ENCODE measurements at regions not wholly inside any gene's neighbourhood (a gene's known extent, or its start where the extent isn't known, plus 50 kb on each side); places are given as distances from the start of the nearest gene placed in this dataset.
"Not testable (repeated sequence)": the region's sequence is repeated elsewhere in the genome, so short reads cannot be mapped to it uniquely, and the experiment has no call there.

GRCh38 chr2:142796588-142796987 is 80.9 kb upstream of the KYNU start:
- Mint-ChIP-seq H3K36me3 (ENCODE audit: low read depth, unreplicated experiment) (no peaks in the 10 kb centered on the region), H3K4me3 (ENCODE audit: unreplicated experiment) (no peak overlapping the region), H3K27me3 (ENCODE audit: unreplicated experiment) (no peaks in the 10 kb centered on the region), H3K4me1 (ENCODE audit: unreplicated experiment) (peaks cover 3% of the 10 kb centered on the region), H3K9me3 (ENCODE audit: unreplicated experiment) (no peaks in the 10 kb centered on the region), H3K27ac (ENCODE audit: unreplicated experiment) (no peak overlapping the region)
- DNase-seq (ENCODE audit: low spot score) = no peak
- TF ChIP-seq CTCF (IDR thresholded peaks at IDR 0.05; ENCODE audit: unreplicated experiment) = no peak

GRCh38 chr2:142796161-142796560 is 81.3 kb upstream of the KYNU start:
- H3K27ac Mint-ChIP-seq (ENCODE audit: unreplicated experiment) = no peak overlapping the region
- no peaks in the 10 kb centered on the region for H3K9me3 Mint-ChIP-seq (ENCODE audit: unreplicated experiment)
- no peak overlapping the region for H3K4me3 Mint-ChIP-seq (ENCODE audit: unreplicated experiment)
- no peaks in the 10 kb centered on the region for H3K36me3 Mint-ChIP-seq (ENCODE audit: low read depth, unreplicated experiment)
- no peak for DNase-seq (ENCODE audit: low spot score)
- H3K4me1 Mint-ChIP-seq (ENCODE audit: unreplicated experiment) = peaks cover 3% of the 10 kb centered on the region
- H3K27me3 Mint-ChIP-seq (ENCODE audit: unreplicated experiment) = no peaks in the 10 kb centered on the region
- no peak for TF ChIP-seq CTCF (IDR thresholded peaks at IDR 0.05; ENCODE audit: unreplicated experiment)

- Mint-ChIP-seq H3K4me3 (ENCODE audit: unreplicated experiment) (no peak overlapping the region), H3K9me3 (ENCODE audit: unreplicated experiment) (no peaks in the 10 kb centered on the region), H3K4me1 (ENCODE audit: unreplicated experiment) (peaks cover 6% of the 10 kb centered on the region), H3K27me3 (ENCODE audit: unreplicated experiment) (no peaks in the 10 kb centered on the region), H3K27ac (ENCODE audit: unreplicated experiment) (no peak overlapping the region), H3K36me3 (ENCODE audit: low read depth, unreplicated experiment) (no peaks in the 10 kb centered on the region)
- no peak for DNase-seq (ENCODE audit: low spot score)
- TF ChIP-seq CTCF (IDR thresholded peaks at IDR 0.05; ENCODE audit: unreplicated experiment) = no peak
These were observed 82.6 kb upstream of the KYNU start for GRCh38 chr2:142794850-142795249.

GRCh38 chr2:142792328-142792727 is 85.1 kb upstream of the KYNU start:
- H3K4me1 Mint-ChIP-seq (ENCODE audit: unreplicated experiment); H3K27ac Mint-ChIP-seq (ENCODE audit: unreplicated experiment); H3K9me3 Mint-ChIP-seq (ENCODE audit: unreplicated experiment); H3K36me3 Mint-ChIP-seq (ENCODE audit: low read depth, unreplicated experiment); DNase-seq (ENCODE audit: low spot score); H3K27me3 Mint-ChIP-seq (ENCODE audit: unreplicated experiment); H3K4me3 Mint-ChIP-seq (ENCODE audit: unreplicated experiment): not testable (repeated sequence)

- H3K27ac Mint-ChIP-seq (ENCODE audit: unreplicated experiment) = no peak overlapping the region
- H3K4me1 Mint-ChIP-seq (ENCODE audit: unreplicated experiment) = peaks cover 3% of the 10 kb centered on the region
- H3K27me3 Mint-ChIP-seq (ENCODE audit: unreplicated experiment) = no peaks in the 10 kb centered on the region
- no peaks in the 10 kb centered on the region for H3K9me3 Mint-ChIP-seq (ENCODE audit: unreplicated experiment)
- H3K36me3 Mint-ChIP-seq (ENCODE audit: low read depth, unreplicated experiment) = no peaks in the 10 kb centered on the region
- TF ChIP-seq CTCF (IDR thresholded peaks at IDR 0.05; ENCODE audit: unreplicated experiment) = no peak
- H3K4me3 Mint-ChIP-seq (ENCODE audit: unreplicated experiment) = no peak overlapping the region
- DNase-seq (ENCODE audit: low spot score) = no peak
These were observed 86.1 kb upstream of the KYNU start for GRCh38 chr2:142791335-142791734.

Measured in endothelial cell (in vitro differentiated cells).